Dermis microvascular lymphatic vessel endothelial cell (primary cell): ENCODE measurements at regions not wholly inside any gene's neighbourhood (a gene's known extent, or its start where the extent isn't known, plus 50 kb on each side); places are given as distances from the start of the nearest gene placed in this dataset.

Experiments used
- DNase-seq, 2 donors: peaks; one replicate each; pipeline versions ENCODE4 v3.0.0 to v3.0.0-alpha.2; 2010; ENCODE audit warnings: low read depth in 2 of 2

- DNase-seq: no peak
Measured at GRCh38 chr4:147423229-147423628, 57.7 kb upstream of the EDNRA start.

- DNase-seq: no peak
Measured at GRCh38 chr4:147425019-147425418, 55.9 kb upstream of the EDNRA start.

GRCh38 chr4:147428583-147428982 lies 52.3 kb upstream of the EDNRA start:
- no peak for DNase-seq

- DNase-seq: no peak
Measured at GRCh38 chr4:147430111-147430510, 50.8 kb upstream of the EDNRA start.
